Omental fat pad (tissue), 3 donors: ENCODE measurements at regions not wholly inside any gene's neighbourhood (a gene's known extent, or its start where the extent isn't known, plus 50 kb on each side); places are given as distances from the start of the nearest gene placed in this dataset.

Source experiments
- ATAC-seq: fragments of 150-250 bp; one replicate; pipeline ENCODE4 v1.9.1; 2016; ENCODE audit warnings: mild to moderate bottlenecking, moderate library complexity; ENCODE audit not compliant: low FRiP score
- DNase-seq: peaks from one replicate; pipeline ENCODE4 v3.0.0-alpha.2; 2019; ENCODE audit warnings: low spot score
- TF ChIP-seq, protein P1 (sequence below), 3 donors: fragments of 450-650 bp; IDR thresholded peaks; one replicate each; pipeline ENCODE4 v1.5.1; 2016 to 2017; ENCODE audit warnings: antibody characterized with exemption in 3 of 3, mild to moderate bottlenecking in 3 of 3, moderate library complexity in 2 of 3

DNA sequence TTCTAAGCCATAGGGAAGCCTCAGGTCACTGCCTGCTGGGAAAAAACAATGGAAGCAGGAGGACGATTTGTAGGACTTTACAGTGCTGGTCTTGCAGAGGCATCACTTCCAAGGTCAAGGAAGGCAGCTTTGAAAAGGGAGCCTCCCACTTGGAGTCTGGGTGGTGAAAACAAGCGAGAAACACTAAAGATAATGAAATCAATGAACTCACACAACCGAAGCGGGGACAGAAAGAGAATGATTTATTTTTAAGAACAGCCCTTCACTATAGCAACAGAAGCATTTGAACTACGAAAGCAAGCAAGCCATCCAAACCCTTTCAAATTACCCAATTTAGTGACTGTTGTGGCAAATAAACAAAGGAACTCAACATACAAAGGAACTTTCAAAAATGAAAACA lies 227.5 kb downstream of the THBS2 start:
- TF ChIP-seq, protein P1, sequence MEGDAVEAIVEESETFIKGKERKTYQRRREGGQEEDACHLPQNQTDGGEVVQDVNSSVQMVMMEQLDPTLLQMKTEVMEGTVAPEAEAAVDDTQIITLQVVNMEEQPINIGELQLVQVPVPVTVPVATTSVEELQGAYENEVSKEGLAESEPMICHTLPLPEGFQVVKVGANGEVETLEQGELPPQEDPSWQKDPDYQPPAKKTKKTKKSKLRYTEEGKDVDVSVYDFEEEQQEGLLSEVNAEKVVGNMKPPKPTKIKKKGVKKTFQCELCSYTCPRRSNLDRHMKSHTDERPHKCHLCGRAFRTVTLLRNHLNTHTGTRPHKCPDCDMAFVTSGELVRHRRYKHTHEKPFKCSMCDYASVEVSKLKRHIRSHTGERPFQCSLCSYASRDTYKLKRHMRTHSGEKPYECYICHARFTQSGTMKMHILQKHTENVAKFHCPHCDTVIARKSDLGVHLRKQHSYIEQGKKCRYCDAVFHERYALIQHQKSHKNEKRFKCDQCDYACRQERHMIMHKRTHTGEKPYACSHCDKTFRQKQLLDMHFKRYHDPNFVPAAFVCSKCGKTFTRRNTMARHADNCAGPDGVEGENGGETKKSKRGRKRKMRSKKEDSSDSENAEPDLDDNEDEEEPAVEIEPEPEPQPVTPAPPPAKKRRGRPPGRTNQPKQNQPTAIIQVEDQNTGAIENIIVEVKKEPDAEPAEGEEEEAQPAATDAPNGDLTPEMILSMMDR (IDR thresholded peaks at IDR 0.05): no peak
- no peak for ATAC-seq
- no peak for DNase-seq

DNA sequence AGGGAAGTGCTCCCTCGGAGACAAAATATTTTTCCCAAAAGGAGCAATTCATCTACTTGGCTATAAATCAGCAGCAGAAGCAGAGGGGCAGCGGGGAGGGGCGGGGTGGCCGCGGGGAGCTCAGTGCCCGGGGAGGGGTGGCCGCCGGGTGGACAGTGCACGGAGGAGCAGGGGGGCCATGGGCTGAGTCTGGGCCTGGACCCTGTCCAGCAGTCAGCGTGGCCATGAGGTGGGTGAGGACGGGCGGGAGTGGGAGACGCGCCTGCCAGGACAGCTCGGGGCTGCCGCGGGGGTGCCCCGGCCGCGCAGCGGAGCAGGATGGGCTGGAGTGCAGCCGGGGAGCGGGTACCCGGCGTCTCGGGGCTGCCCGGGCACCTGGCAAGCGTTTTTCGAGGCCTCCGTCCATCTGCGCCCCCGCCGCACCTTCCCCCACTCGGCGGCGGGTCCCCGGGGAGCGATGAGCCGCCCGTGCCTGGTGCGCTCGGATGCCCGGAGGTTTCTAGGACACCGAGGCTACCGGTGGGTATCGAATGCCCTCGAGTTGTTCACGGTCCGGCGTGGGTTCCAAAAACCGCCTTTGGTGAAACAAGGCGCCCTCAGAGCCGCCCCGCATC lies 229.5 kb downstream of the THBS2 start:
- no peak for DNase-seq
- TF ChIP-seq, protein P1 (IDR thresholded peaks at IDR 0.05): no peak
- no peak for ATAC-seq

DNA sequence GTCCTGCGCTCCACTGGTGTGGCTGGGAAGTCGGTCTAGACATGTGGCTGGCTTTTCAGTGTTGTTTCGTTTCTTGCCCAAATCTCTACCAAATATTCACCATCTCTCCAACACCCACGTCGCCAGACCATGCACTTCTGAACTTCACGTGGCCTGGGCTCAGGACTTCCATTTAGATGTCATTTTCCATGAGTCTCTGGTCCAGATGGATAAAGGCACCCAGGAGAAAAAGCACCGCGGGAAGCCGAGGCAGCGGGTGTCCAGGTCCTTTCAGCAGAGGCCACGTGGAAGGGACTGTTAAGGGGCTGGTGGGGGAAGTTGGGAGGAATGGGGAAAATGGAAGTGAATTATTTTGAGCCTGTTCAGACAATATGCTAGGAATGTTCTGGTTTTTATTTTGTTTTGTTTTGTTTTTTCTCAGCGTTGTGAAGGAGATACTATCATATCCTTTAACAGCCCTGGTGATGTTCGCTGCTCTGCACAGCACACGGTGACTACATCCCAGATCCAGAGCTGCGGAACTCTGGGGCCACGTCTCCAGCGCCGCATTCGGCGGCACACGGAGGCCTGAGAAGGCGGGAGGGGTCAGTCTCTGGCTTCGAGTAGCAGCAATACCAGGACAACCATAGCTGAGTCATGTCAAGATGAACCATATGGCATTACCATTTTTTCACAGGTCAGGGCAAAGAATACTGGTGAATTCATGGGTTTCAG lies 230.3 kb downstream of the THBS2 start:
- DNase-seq (no peak), ATAC-seq (no peak)
- TF ChIP-seq, protein P1 (IDR thresholded peaks at IDR 0.05): no peak

- ATAC-seq (no peak), DNase-seq (no peak)
- TF ChIP-seq, protein P1 (IDR thresholded peaks at IDR 0.05): no peak
These were observed 231.6 kb downstream of the THBS2 start for GRCh38 chr6:169022079-169022478.

DNA sequence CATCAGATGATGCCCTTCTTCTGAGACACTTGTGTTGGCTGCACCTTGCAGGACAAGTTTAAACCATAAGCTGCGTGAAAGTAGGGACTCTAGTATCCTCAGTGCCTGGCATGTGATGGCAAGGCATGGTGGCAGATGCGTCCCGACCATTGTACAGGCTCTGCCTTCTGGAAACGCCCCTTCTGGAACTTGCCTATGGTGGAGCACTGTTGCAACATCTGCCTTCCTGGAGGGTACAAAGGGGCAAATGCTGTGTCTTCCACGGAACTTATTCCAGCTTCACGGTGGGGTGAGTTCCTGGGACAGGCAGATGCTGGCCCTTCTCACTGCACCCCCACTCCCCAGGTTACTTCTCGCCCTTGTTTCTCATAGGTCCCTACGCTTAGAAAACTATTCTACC lies 232.8 kb downstream of the THBS2 start:
- no peak for DNase-seq
- ATAC-seq: no peak
- TF ChIP-seq, protein P1 (IDR thresholded peaks at IDR 0.05): no peak

DNA sequence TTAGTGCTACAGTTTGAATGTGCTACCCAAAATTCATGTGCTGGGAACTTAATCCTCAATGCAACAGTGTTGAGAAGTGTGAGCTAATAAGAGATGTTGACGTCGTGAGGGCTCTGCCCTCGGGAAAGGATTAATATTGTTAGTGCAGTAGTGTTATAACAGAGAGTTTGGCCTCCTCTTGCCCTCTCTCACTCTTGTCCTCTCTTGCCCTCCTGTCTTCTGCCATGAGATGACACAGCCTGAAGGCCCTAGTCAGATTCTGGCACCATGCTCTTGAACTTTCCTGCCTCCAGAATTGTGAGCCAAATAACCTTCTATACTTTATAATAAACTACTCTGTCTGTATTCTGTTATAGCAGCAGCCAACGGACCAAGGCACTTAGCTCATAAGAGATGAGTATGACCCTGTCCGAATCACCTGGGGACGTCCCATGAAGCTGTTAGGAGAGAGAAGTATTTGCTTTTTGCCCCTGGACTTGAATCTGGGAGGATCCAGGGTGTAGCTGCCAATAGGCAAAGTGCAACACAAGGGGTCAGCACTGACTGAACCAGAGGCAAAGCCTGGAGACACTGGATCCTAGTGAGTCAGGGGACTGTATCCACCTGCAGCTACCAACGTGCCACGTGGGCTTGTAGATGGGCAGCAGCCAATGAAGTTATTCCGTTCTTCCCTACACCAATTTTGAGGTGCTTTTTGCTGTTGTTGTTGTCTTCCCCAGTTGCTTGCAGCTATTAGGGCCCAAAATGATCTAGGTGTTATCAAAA lies 233.7 kb downstream of the THBS2 start:
- DNase-seq (no peak), ATAC-seq (no peak)
- TF ChIP-seq, protein P1 (IDR thresholded peaks at IDR 0.05): no peak
